GM12878 (cell line): ENCODE measurements at regions not wholly inside any gene's neighbourhood (a gene's known extent, or its start where the extent isn't known, plus 50 kb on each side); places are given as distances from the start of the nearest gene placed in this dataset.
A peak's percentile ranks its signal among the peaks of the same experiment; 100 is the strongest.

ENCODE experiments used
- ATAC-seq: fragments of 200-7000 bp; cut with Tn5 transposase; 3 replicates; pipeline ENCODE4 v1.9.1; 2020; ENCODE audit warnings: mild to moderate bottlenecking, moderate library complexity
- BruUV-seq: library from RNA; stranded (reverse); fragments of 400-500 nt; replicated peaks from 2 replicates; lab custom pipeline; 2021; lab: Mats Ljungman, UMichigan
- CTCF ChIA-PET: fragments of 300-600 bp; sonication (Branson Sonifier 250); formaldehyde crosslinking; extraction: SDS; loops from one replicate; lab custom pipeline; 2021; ENCODE audit warnings: inconsistent platforms; lab: Yijun Ruan, JAX
- POLR2A ChIA-PET: fragments of 350-600 bp; formaldehyde crosslinking; extraction: SDS; loops from one replicate; lab custom pipeline; 2021; ENCODE audit warnings: inconsistent platforms; lab: Charles Lee
- RAD21 ChIA-PET: fragments of 300-600 bp; sonication (Branson Sonifier 250); formaldehyde crosslinking; loops from one replicate; lab custom pipeline; 2023; ENCODE audit warnings: antibody characterized with exemption; ENCODE audit not compliant: unreplicated experiment; lab: Charles Lee
- SMC1A ChIA-PET: fragments of 300-600 bp; sonication (Branson Sonifier 250); formaldehyde crosslinking; loops from one replicate; lab custom pipeline; 2023; ENCODE audit not compliant: unreplicated experiment, uncharacterized antibody; lab: Charles Lee
- DNase-seq: peaks from one replicate; pipeline ENCODE4 v3.0.0-alpha.2; 2011; ENCODE audit warnings: low read depth, low spot score
- FAIRE-seq: peaks from 3 replicates; lab custom pipeline; 2011; peaks lifted over from hg19 to GRCh38; lab: Jason Lieb, UNC
- H2AFZ ChIP-seq: 2 replicates; pipeline ENCODE4 v1.6.0; 2011; ENCODE audit warnings: low read depth, low read length, control low read depth; ENCODE audit not compliant: control insufficient read depth
- H3K27ac ChIP-seq: 2 replicates; pipeline ENCODE4 v1.5.1; 2011; ENCODE audit warnings: control low read depth; ENCODE audit not compliant: control insufficient read depth, insufficient read depth
- H3K27me3 ChIP-seq, 2 experiments: replicated peaks in 1 of 2; 2 replicates each; pipeline versions ENCODE4 v1.6.0 to v1.6.1; 2011; ENCODE audit warnings: low read length in 1 of 2; ENCODE audit not compliant: control insufficient read depth in 2 of 2, insufficient read depth in 2 of 2
- H3K36me3 ChIP-seq, 2 experiments: 2 replicates each; pipeline ENCODE4 v1.5.1; 2011; ENCODE audit warnings: low read length in 1 of 2; ENCODE audit not compliant: control insufficient read depth in 2 of 2, insufficient read depth in 2 of 2
- H3K4me1 ChIP-seq: 2 replicates; pipeline ENCODE4 v1.6.1; 2011; ENCODE audit warnings: mild to moderate bottlenecking, low read length, moderate library complexity, mixed read lengths; ENCODE audit not compliant: control insufficient read depth, insufficient read depth
- H3K4me2 ChIP-seq: 2 replicates; pipeline ENCODE4 v1.6.0; 2011; ENCODE audit warnings: control low read depth; ENCODE audit not compliant: control insufficient read depth, insufficient read depth
- H3K4me3 ChIP-seq: fragments of 200-600 bp; sonication (generic); 2 replicates; pipeline ENCODE4 v1.5.1; 2016
- H3K79me2 ChIP-seq: 2 replicates; pipeline ENCODE4 v1.6.0; 2011; ENCODE audit warnings: low read length; ENCODE audit not compliant: control insufficient read depth, insufficient read depth
- H3K9ac ChIP-seq: 2 replicates; pipeline ENCODE4 v1.8.0; 2011; ENCODE audit warnings: low read length, control low read depth, mixed read lengths; ENCODE audit not compliant: control insufficient read depth, insufficient read depth
- H3K9me3 ChIP-seq: replicated peaks from 3 replicates; pipeline ENCODE4 v1.5.1; 2011; ENCODE audit warnings: mild to moderate bottlenecking, low read length; ENCODE audit not compliant: control insufficient read depth, insufficient read depth
- H4K20me1 ChIP-seq: 2 replicates; pipeline ENCODE4 v1.6.0; 2011; ENCODE audit not compliant: control insufficient read depth, insufficient read depth
- CTCF ChIP-seq, 3 experiments: IDR thresholded peaks in 2 of 3; conservative IDR thresholded peaks in 1 of 3; 2 replicates each; pipeline ENCODE4 v1.5.1; 2011; ENCODE audit warnings: low read depth in 3 of 3, low read length in 3 of 3, mild to moderate bottlenecking in 3 of 3, control low read depth in 2 of 3, moderate library complexity in 2 of 3, inconsistent platforms in 1 of 3, mixed read lengths in 1 of 3; ENCODE audit not compliant: control insufficient read depth in 2 of 3, insufficient read depth in 1 of 3; ENCODE audit errors: extremely low read depth in 1 of 3
- EGR1 ChIP-seq, 2 experiments: IDR thresholded peaks; 1 replicate in 1 of 2; 2 replicates in 1 of 2; pipeline ENCODE4 v1.6.1; 2011 to 2012; ENCODE audit warnings: low read depth in 2 of 2, low read length in 2 of 2, borderline replicate concordance in 1 of 2, mild to moderate bottlenecking in 1 of 2, moderate library complexity in 1 of 2
- RAD21 ChIP-seq: IDR thresholded peaks from 2 replicates; pipeline ENCODE4 v1.6.1; 2011; ENCODE audit warnings: mild to moderate bottlenecking, low read depth, low read length, moderate library complexity; ENCODE audit not compliant: insufficient read depth
- SMC3 ChIP-seq: IDR thresholded peaks from 2 replicates; pipeline ENCODE4 v1.6.1; 2011; ENCODE audit warnings: low read length, improper control_type of control experiment, borderline replicate concordance
- SUZ12 ChIP-seq: fragments of 200-600 bp; sonication (generic); IDR thresholded peaks from one replicate; pipeline ENCODE4 v1.6.1; 2018; ENCODE audit warnings: antibody characterized with exemption, mild to moderate bottlenecking; ENCODE audit not compliant: unreplicated experiment
- YBX1 ChIP-seq: fragments of 450-650 bp; IDR thresholded peaks from 2 replicates; pipeline ENCODE4 v1.6.1; 2016; ENCODE audit warnings: antibody characterized with exemption
- ZNF217 ChIP-seq: fragments of 450-650 bp; IDR thresholded peaks from 2 replicates; pipeline ENCODE4 v1.6.1; 2017; ENCODE audit warnings: antibody characterized with exemption, mild to moderate bottlenecking
- WGBS: methylation state at CpG from one replicate; pipeline ENCODE4 v1.1.6; 2016; ENCODE audit warnings: low lambda C conversion rate; ENCODE audit not compliant: insufficient replicate concordance, insufficient coverage; ENCODE audit errors: missing lambda C conversion rate; 5-methylcytosine and 5-hydroxymethylcytosine counted together
- in situ Hi-C: fragments of 300-500 bp; cut with MboI; formaldehyde crosslinking; loops from 9 replicates; pipeline ENCODE4 v1.14.3; 2018; ENCODE audit warnings: mixed read lengths
- intact Hi-C: fragments of 100-400 bp; cut with micrococcal nuclease; formaldehyde crosslinking; loops from one replicate; pipeline ENCODE4 v1.14.2; 2022; ENCODE audit not compliant: unreplicated experiment
- TF ChIP-seq, protein P1 (sequence below): fragments of 450-650 bp; formaldehyde crosslinking; IDR thresholded peaks from 2 replicates; pipeline ENCODE4 v1.4.0; 2022; ENCODE audit warnings: mild to moderate bottlenecking, moderate library complexity

DNA sequence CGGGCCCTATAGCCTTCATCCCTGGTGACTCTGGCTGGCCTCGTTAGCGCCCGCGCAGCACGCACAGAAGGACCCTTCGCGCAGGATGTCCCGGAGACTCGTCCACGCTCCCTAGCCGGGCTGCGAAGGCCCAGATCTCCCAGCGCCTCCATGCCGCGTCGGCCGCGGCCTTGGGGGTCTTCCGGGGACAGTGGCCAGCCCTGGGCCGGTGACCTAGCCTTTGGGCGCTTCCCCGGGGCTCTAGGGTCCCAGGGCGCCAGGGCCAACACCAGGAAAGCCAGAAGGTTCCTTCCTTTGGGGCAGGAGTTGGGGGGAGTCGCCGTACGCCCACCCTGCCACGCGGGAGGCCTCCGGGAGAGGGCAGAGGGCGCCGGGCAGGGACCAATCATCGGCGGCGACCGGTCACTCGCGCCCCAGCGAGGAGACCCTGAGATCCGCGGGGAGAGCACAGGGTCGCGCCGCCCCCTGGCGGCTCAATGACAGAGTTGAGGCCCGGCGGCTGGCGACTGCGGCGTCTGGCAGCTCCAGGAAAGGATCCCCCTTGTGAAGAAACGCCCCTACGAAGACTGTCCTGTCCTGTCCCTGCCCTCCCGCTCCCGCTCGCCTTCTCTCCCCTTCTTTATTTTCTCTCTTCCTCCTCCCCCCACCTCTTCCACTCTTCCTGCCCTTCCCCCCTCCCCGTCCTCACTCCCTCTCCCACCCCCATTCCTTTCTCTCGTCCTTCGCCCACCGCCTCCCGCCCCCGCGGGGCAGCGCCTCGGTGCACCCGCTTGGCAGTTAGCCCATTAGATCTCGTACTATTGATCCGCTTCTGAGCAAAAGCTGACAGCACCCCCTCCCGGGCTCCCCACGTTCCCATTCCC lies 62.3 kb upstream of the LBX1 start:
- DNase-seq, result no peak
- ChIA-PET RAD21 (interaction anchor here (0.6 to 1.2 kb wide), 2 partner anchors 42 to 279 kb away, joined by 3 read pairs; no protein-coding TSS in a partner anchor), SMC1A (interaction anchor here (1.0 kb wide), 1 partner anchor 19 kb away, joined by 3 read pairs; no protein-coding TSS in a partner anchor), POLR2A (no interaction called here), CTCF (interaction anchor here (0.5 to 4.0 kb wide), 9 partner anchors 15 to 587 kb away, joined by 3 to 22 read pairs (median 4); no protein-coding TSS in a partner anchor)
- H3K4me3 ChIP-seq, result peak overlapping the region; percentile 46; the same call in 1 of the 2 replicates
- intact Hi-C loops, result loop anchor here (2.0 to 5.0 kb wide), 2 partner anchors 79 to 129 kb away; no protein-coding TSS in a partner anchor
- peak; percentile 90 for ATAC-seq
- 17% methylated on average over 56 of the region's 69 CpGs for WGBS
- TF ChIP-seq RAD21, result peak; percentile 42
- TF ChIP-seq ZNF217, result no peak
- no peak for TF ChIP-seq YBX1
- peak; percentile 50 to 65 (median 51) for TF ChIP-seq CTCF (IDR thresholded peaks at IDR 0.05 in 2 of 3, conservative IDR thresholded peaks at IDR 0.05 in 1 of 3; ENCODE audit: control insufficient read depth in 2 of 3, extremely low read depth in 1 of 3, insufficient read depth in 1 of 3, low read depth in 3 of 3, low read length in 3 of 3)
- TF ChIP-seq, protein P1, sequence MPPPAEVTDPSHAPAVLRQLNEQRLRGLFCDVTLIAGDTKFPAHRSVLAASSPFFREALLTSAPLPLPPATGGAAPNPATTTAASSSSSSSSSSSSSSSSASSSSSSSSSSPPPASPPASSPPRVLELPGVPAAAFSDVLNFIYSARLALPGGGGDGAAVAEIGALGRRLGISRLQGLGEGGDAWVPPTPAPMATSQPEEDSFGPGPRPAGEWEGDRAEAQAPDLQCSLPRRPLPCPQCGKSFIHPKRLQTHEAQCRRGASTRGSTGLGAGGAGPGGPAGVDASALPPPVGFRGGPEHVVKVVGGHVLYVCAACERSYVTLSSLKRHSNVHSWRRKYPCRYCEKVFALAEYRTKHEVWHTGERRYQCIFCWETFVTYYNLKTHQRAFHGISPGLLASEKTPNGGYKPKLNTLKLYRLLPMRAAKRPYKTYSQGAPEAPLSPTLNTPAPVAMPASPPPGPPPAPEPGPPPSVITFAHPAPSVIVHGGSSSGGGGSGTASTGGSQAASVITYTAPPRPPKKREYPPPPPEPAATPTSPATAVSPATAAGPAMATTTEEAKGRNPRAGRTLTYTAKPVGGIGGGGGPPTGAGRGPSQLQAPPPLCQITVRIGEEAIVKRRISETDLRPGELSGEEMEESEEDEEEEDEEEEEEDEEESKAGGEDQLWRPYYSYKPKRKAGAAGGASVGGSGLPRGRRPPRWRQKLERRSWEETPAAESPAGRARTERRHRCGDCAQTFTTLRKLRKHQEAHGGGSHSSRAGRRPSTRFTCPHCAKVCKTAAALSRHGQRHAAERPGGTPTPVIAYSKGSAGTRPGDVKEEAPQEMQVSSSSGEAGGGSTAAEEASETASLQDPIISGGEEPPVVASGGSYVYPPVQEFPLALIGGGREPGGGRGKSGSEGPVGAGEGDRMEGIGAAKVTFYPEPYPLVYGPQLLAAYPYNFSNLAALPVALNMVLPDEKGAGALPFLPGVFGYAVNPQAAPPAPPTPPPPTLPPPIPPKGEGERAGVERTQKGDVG (CRISPR knock-in tag), result no peak
- peak; percentile 2 for TF ChIP-seq SUZ12
- TF ChIP-seq EGR1 (IDR thresholded peaks at IDR 0.05; ENCODE audit: borderline replicate concordance in 1 of 2, low read depth in 2 of 2, low read length in 2 of 2), result peak in 1 of 2 experiments; percentile 32; a peak in 1 of 3 replicates
- TF ChIP-seq SMC3, result peak; percentile 30; the same call in 1 of the 2 replicates
- H3K9ac ChIP-seq, result no peak overlapping the region
- H3K27me3 ChIP-seq, result peaks cover 10 to 19% of the 10 kb centered on the region in 2 experiments
- no peaks in the 10 kb centered on the region for H3K9me3 ChIP-seq
- H3K4me2 ChIP-seq, result peak overlapping the region; percentile 62
- no peak for FAIRE-seq
- H4K20me1 ChIP-seq, result no peaks in the 10 kb centered on the region; the same call in 1 of the 2 replicates
- in situ Hi-C loops, result loop anchor here (10.0 kb wide), 1 partner anchor 153 kb away; no protein-coding TSS in a partner anchor
- no TSS peak for BruUV-seq
- no peak overlapping the region for H3K27ac ChIP-seq
- no peaks in the 10 kb centered on the region for H3K36me3 ChIP-seq
- no peaks in the 10 kb centered on the region for H3K4me1 ChIP-seq
- H3K79me2 ChIP-seq, result no peaks in the 10 kb centered on the region
- H2AFZ ChIP-seq, result no peak overlapping the region
